GM11168 (cell line): ENCODE measurements at regions not wholly inside any gene's neighbourhood (a gene's known extent, or its start where the extent isn't known, plus 50 kb on each side); places are given as distances from the start of the nearest gene placed in this dataset.

Experiments used
- in situ Hi-C: fragments of 300-500 bp; cut with MboI; formaldehyde crosslinking; loops from one replicate; pipeline ENCODE4 v1.12.0; 2022; ENCODE audit warnings: low sequenced_read_pairs; ENCODE audit not compliant: unreplicated experiment

DNA sequence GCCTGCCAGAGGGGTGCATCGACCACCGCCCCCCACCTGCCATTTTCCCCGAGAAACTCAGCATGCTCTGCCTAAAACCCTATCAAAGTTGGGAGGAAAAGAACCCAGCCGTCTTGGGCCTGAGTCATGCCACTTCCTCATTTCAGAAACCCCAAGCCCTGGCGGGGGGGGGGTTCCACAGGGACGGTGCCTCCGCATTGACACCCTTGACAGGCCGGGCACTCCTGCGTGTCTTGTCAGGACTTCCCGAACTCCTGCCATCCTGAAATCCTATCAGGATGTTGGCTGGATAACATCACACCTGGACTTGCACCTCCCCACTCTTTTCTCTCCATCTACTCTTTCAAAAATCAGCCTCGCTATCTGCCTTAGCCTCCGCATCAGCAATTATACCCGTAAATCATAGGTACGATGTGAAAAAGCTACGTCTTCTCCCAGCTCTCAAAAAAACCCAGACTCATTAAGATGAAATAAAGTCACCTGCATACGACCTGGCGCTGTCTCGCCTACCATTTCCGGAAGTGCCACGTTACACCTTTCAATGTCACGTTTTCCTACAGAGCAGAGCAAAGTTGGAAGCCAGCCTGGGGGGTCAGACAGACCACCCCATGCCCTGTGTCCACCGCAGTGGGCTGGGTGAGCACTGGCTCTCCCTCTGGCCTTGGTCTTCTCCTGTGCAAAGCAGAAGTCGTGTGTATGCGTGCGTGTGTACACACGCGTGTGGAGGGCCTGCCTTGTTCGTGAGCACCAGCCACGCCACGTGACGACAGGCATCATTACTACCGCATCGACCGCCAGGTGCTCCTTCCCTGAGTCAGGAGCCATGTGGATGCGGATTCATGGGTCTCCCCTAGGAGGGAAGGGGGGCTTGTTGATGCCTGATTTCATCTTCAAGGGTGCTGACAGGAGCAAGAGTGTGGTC, 96.7 kb downstream of the RFLNA start:
- in situ Hi-C loops: loop anchor here (25.0 kb wide), 1 partner anchor 371 kb away; no protein-coding TSS in a partner anchor

- in situ Hi-C loops: loop anchor here (25.0 kb wide), 1 partner anchor 372 kb away; no protein-coding TSS in a partner anchor
These were observed 95.7 kb downstream of the RFLNA start for GRCh38 chr12:124390442-124391097.

DNA sequence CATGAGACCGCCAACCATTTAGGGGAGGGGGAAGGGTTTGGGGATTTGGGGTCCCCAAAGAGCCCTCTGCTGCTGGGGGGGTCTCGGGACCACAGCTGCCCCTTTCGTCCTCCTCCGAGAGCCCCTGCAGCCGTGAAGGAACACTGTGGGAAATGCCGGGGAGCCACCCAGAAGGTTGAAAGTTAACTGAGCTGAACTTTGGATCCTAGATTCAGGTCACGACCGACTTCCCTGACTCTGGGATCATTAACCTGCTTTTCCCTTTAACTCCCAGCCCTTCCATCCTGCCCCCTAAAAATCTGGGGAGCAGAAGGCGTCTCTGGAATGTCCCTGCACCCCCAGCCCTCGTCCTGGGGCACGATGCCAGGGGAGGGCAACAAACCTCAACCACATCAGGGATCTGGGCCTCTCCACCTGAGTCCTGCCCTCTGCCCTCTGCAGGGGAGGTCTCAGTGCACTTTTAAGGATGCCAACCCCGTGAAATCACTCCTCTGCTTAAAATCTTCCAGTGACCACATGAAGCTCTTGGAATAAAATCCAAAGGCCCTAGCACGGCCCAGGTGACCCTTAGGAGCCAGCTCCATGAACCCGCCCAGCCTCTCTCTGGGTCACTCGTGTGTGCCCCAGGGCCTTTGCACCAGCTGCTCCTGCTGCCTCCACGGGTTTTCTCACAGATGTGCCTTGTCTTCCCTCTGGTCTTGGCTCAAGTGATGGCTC, 95.0 kb downstream of the RFLNA start:
- in situ Hi-C loops: loop anchor here (25.0 kb wide), 1 partner anchor 372 kb away; no protein-coding TSS in a partner anchor

- in situ Hi-C loops: loop anchor here (25.0 kb wide), 1 partner anchor 373 kb away; no protein-coding TSS in a partner anchor
These were observed 94.3 kb downstream of the RFLNA start for GRCh38 chr12:124389138-124389724.

GRCh38 chr12:124388679-124389137, 93.8 kb downstream of the RFLNA start:
- in situ Hi-C loops: loop anchor here (25.0 kb wide), 1 partner anchor 374 kb away; no protein-coding TSS in a partner anchor

GRCh38 chr12:124388038-124388671, 93.3 kb downstream of the RFLNA start:
- in situ Hi-C loops: loop anchor here (25.0 kb wide), 1 partner anchor 374 kb away; no protein-coding TSS in a partner anchor

DNA sequence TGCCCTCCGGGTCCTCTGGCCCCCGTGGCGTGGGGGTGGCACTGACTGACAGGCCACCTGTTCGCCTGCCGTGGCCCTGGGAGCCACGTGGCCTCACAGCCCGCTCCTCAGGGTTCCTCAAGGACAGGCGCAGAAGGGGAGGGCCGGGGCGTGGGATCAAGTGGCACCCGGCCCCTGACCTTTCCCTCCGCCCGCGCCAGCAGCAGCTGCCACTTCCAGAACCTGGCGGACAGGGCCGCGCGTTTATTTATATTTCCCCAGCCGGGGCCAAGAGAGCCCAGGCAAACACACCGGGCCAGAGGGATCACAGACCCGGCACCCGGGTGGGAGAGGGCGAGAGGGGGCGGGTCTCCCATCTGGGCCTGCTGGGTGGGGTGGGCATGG, 92.6 kb downstream of the RFLNA start:
- in situ Hi-C loops: loop anchor here (25.0 kb wide), 1 partner anchor 375 kb away; no protein-coding TSS in a partner anchor

DNA sequence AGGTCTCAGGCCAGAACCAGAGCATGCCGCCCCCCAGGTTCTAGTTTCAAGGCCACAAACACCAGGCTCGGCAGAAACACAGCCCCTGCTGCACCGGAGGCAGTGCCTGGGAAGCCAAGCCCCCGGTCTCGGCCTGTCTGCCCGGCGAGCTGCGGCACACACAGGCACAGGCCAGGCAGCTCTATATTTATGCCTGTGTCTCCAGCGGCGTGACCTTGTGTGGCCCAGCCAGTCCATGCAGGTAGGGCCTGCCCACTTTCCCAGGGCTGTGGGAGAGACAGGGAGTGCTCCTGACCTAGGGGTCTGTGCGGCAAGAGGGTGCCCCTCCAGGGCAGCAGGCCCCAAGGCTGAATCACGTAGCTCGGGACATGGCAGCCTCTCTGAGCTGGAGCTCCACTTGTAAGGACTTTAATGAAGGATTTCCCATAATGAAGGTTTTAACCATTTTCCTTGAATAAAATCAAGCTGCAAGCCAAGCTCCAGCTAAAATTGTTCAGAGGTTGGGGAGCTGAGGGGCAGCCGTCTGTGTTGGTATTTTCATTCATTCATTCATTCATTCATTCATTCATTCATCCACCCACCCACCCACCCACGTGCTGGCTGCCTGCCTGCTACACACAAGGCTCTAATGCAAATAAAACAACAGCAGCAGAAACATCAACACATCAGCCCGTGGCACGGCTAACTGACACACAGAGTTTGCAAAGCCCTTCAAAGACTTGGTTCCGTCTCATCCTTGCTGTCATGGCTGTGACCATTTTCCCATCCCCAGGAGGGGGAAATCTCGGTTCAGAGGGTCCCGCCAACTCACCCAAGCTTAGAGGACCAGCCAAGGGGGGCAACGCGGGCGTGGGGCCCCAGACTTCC, 92.0 kb downstream of the RFLNA start:
- in situ Hi-C loops: loop anchor here (25.0 kb wide), 1 partner anchor 375 kb away; no protein-coding TSS in a partner anchor

- in situ Hi-C loops: loop anchor here (25.0 kb wide), 1 partner anchor 376 kb away; no protein-coding TSS in a partner anchor
These were observed 91.2 kb downstream of the RFLNA start for GRCh38 chr12:124386059-124386458.

DNA sequence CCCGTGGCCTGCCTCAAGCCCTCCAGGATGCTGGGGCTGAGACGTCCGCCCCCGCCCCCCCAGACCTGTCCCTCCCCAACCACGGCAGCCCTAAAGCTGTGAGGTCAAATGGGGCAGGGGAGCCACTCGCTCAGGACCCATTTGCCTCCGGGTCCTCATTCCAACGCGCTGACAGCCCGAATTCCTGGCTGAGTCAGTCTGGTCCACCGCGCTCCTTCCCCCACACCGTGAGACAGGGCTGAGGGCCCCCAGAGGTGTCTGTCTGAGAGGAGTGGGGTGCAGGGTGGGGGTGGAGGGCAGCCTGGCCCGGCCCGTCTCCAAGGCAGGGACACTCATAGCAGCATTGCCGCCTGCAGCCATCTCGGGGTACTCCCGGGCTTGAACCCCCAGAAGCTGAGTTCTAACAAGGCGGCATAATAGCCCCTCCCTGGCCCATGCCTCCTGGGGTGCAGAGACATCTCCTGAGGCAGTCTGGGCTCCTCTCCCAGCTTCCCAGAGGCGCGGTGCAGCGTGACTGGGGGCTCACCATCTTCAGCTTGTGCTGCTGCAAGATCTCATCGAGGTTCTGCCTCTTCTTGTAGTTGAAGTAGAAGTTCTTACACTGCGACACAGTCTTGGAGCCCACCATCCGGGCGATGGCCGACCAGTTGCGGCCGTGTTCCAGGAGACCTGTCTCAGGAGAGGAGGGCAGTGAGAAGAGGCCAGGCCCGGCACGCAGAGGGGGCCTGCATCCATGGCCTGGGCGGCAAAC, 90.5 kb downstream of the RFLNA start:
- in situ Hi-C loops: loop anchor here (25.0 kb wide), 1 partner anchor 377 kb away; no protein-coding TSS in a partner anchor

DNA sequence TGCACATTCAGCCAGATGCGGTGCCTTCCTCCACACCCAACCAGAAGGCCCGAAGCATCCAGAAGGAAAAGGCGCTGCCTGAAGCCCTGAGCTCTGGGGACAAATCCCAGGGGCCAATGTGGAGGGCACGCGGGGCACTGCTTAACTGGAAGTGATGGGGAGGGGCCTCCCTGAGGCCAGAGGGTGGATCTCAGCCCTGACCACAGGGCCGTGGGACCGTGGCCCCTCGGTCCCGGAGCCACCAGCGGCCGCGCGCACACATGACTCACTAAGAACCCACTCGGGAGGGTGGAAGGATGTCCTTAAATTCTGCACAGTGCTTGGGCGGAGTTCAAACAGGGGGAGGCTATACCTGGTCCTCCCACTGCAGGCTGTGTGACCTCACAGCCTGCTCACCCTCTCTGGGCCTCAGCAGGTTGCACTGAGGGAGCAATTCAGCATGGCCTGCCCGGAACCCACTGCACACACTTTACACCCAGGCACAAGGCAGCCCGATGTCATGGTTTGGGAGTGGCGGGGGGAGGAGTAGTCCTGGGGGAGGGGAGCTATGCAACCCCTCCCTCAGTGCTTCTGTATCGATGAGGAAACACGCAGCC, 89.5 kb downstream of the RFLNA start:
- in situ Hi-C loops: loop anchor here (25.0 kb wide), 1 partner anchor 378 kb away; no protein-coding TSS in a partner anchor

DNA sequence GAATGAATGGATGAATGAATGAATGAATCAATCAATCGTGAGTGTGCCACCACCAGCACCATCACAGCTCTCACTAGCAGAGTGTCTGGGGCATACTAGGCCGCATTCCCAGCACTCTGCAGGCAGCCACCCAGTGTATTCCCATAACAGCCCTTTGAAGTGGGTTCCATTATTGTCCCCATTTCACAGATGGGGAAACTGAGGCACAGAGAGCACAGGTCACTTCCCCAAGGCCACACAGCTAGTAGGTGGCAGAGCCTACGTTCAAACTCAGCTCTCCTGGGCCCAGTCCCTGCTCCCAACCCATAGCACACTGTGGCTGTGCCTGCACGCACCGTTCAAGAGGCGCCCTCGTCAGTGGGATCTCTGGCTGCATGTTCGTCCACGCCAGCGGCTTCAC, 88.1 kb downstream of the RFLNA start:
- in situ Hi-C loops: loop anchor here (25.0 kb wide), 1 partner anchor 379 kb away; no protein-coding TSS in a partner anchor

GRCh38 chr12:124381456-124382296, 86.8 kb downstream of the RFLNA start:
- in situ Hi-C loops: loop anchor here (25.0 kb wide), 1 partner anchor 381 kb away; no protein-coding TSS in a partner anchor

DNA sequence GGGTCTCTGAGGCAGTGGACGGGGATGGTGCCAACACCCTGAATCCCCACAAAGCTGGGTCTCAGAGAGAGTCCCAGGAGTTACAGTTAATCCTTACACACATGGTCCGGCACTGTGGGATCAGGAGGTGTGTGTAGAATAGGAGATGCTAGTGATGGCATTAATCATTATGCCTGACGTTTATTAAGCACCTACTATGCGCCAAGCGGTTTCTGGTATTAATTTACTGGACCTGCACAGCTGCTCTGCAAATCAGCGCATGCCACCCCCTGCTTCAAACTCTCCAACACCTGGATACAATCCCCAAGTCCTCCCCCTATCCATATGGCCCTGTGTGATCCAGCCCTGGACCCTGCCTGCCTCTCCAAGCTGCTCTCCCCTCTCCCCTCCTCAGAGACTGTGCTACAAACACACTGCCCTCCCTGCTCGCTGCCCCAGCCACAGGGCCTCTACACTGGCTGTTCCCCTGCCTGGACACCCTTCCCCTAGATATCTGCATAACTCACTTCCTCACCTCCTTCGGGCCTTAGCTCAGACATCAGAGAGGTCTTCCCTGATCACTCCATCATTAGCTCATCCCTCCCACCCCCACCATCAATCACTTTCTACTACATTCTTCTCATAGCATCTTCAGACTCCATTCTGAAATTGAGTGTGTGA, 86.0 kb downstream of the RFLNA start:
- in situ Hi-C loops: loop anchor here (25.0 kb wide), 1 partner anchor 381 kb away; no protein-coding TSS in a partner anchor

GRCh38 chr12:124379938-124380754, 85.3 kb downstream of the RFLNA start:
- in situ Hi-C loops: loop anchor here (25.0 kb wide), 1 partner anchor 382 kb away; no protein-coding TSS in a partner anchor
